Astrocyte of the hippocampus (primary cell): ENCODE measurements at regions not wholly inside any gene's neighbourhood (a gene's known extent, or its start where the extent isn't known, plus 50 kb on each side); places are given as distances from the start of the nearest gene placed in this dataset.

Source experiments
- DNase-seq: peaks from one replicate; pipeline ENCODE4 v3.0.0; 2011; ENCODE audit warnings: low read depth, low spot score

DNA sequence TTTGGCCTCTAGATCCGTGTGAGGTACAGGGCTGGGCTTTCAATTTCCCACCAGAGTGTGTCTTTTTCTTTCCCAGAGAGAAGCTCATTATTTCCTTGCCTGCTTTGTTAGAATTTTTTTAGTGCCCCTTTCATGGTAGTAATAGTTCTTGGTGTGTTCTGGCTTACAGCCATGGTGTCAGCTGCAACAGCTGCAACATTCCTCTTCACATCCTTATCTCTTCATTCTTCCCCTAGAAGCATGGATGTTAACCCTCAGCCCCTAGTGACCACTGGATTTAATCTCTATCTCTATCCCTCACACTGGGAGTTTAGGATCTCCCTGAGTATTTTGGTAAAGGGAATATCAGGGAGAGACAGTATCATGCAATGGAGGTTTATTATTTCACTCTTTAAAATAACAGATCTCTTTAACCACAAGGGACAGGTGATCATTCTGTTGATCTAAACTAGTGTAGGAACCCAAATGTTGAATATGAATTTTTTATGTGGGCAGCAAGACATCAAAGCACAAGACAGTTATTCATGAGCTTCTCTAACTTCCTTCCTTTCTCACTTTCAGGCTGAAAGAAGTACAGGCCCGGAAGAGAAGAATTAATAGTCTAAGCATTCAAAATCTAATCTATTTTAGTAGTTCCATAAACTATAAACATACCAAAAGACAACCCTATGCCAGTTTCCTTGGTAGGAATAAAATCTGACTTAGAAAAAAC is 160.2 kb downstream of the FAM170A start:
- no peak for DNase-seq

GRCh38 chr5:119792161-119792799 is 162.9 kb downstream of the FAM170A start:
- no peak for DNase-seq

DNA sequence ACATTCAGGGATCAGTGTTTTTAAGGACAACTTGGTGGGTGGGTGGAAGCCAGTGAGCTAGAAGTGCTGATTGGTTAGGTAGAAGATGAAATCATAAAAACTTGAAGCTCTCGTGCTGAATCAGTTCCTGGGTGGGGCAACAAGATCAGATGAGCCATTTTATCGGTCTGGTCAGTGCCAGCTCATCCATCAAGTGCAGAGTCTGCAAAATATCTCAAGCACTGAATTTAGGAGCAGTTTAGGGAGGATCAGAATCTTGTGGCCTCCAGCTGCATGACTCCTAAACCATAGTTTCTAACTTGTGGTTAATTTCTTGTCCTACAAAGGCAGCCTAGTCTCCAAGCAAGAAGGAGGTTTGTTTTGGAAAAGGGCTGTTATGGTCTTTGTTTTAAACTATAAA is 166.4 kb downstream of the FAM170A start:
- no peak for DNase-seq

DNA sequence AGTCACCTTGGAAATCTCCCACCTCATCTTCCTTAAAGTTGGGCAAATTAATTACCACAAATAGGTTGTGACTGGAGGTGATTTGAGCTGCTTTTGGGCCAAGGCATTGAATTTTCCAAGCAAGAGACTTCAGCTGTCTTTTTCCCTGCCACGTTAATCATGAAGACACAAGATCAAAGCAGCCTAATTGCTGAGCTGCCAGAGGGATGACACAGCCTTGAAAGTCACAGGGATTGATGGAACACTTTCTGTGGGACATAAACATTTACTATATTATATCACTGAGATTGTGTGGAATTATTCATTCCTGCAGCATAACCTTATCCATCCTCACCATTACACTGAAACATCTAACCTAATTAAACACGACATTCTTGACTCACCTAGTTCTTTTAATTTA is 172.2 kb downstream of the FAM170A start:
- DNase-seq = no peak

- no peak for DNase-seq
Observed at GRCh38 chr5:119808024-119808423, 178.7 kb downstream of the FAM170A start.

DNA sequence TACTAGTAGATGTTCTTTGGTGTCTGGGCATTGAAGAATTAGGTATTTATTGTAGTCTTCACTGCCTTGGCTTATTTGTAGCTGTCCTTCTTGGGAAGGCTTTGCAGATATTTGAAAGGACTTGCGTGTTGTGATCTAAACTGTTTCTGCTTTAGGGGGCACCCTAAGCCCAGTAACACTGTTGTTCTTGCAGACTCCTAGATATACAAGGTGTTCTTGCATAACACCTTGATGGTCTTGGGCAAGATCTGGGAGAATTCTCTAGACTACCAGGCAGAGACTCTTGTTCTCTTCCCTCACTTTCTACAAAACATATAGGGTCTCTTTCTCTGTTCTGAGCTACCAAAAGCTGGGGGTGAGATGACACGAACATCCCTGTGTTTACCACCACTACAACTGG is 179.1 kb downstream of the FAM170A start:
- no peak for DNase-seq

GRCh38 chr5:119810217-119810616 is 180.9 kb downstream of the FAM170A start:
- no peak for DNase-seq

DNA sequence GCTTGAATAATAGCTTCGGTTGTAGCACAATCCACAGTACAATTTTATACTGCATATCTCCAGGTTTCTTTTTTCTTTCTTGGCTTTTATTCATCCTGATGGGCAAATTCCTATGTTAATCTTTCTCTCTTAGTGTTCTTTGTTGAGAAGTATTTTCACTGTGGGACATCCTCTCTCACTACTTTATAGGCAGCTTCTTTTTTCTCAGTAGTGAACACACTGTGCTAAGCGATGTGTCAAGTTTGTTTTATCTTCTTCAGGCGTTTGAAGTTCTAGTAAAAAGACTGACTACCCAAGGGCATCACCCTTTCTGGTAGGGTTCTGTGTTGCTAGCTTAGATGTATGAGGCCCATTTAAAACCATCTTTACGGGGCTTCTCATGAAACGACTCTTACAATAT is 182.1 kb downstream of the FAM170A start:
- no peak for DNase-seq

- DNase-seq = no peak
Observed at GRCh38 chr5:119814655-119815054, 185.3 kb downstream of the FAM170A start.

GRCh38 chr5:119816055-119816454 is 186.7 kb downstream of the FAM170A start:
- DNase-seq = no peak

DNA sequence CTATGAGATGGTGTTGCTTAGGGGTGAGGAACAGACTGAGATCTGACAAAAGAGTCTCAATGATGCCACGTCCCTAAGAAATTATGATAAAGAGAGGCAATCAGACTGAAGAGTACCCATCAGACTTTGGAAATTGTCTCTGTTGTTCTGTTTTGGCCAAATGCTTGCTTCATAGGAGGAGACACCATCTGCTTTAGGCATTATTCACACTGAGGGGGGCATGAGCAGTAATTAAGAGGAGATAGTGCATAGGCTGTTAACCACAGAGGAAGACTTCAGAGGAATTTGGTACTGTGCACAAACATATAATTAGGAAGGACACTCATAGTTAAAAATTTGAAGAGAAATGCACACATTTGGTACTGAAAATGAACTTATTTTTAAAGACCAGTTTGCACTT is 190.7 kb downstream of the FAM170A start:
- no peak for DNase-seq

- no peak for DNase-seq
Observed at GRCh38 chr5:119820608-119821007, 191.2 kb downstream of the FAM170A start.

DNA sequence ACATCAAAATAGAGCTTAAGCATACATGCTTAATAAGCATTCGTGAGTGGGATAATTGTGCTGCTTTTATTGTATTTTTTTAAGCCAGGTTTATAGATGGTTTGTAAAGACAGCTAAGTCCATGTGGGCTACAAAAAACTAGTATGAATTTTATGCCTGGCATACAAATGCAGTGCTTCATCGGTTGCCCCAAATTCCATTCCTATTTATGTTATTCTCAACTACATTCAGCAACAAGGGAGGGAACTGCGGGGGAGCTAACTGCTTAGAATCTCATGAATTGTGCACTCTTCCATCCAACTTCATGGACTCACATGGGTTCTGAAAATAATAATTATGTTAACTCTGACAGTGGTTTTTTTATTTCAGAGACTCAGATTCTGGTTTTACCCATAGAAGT is 199.2 kb downstream of the FAM170A start:
- DNase-seq = peak; percentile 13

GRCh38 chr5:119829341-119829740 is 200.0 kb downstream of the FAM170A start:
- DNase-seq = no peak

GRCh38 chr5:119833176-119833575 is 203.8 kb downstream of the FAM170A start:
- no peak for DNase-seq

DNA sequence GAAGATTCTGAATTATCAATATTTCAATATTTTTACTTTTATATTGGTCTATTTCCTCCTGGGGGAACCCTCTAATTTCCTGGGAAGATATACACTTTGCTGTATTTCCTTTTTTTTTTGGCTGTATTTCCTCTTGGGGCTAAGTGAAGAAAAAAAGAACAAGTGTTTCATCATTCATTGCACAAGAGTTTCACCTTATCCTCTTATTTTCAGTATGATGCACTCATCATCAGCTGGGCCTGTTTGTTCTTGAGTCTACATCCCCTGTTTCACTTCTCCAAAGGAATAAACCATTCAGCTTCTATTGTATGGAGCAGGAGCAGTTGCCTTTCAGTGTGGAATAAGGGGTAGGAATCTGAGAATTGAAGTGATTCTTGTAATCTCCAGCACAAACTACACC is 210.8 kb downstream of the FAM170A start:
- DNase-seq = no peak

GRCh38 chr5:119852140-119852539 is 222.8 kb downstream of the FAM170A start:
- DNase-seq = no peak

GRCh38 chr5:119860463-119860862 is 231.1 kb downstream of the FAM170A start:
- no peak for DNase-seq

- DNase-seq = no peak
Observed at GRCh38 chr5:119862619-119863018, 233.3 kb downstream of the FAM170A start.

DNA sequence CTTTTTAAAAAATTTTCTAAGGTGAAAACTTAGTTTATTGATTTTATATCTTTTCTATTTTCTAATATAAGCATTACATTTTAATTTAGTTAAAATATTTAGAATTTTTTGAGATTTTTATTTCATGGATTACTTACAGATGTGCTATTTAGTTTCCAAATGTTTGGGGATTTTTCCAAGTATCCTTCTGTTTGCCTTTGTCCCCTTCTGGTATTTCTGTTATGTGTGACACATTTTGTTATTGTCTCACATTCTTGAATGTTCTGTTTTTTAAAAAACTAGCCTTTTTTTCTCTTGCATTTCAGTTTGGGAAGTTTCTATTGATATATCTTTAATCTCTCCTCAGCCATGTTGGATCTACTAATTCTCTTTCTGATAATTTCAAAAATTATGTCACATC is 234.9 kb downstream of the FAM170A start:
- DNase-seq = no peak

DNA sequence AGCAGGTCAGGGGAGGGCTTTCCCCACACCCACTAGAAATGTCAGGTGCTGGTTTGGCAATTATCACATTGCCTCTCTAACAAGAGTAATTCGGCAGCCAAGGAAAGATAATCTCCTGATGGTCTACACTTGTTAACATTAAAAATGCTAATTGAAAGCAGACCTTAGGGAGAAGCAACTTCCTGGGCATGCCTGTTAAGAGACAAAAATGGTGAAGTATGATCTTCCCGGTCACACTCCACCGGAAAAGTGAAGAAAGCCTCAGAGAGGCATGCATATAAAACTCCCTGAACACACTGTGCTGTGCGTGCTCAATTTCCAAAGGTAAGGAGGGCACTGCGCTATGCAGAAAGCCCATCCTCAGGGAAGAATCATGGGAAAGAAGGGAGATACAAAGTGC is 244.3 kb downstream of the FAM170A start:
- no peak for DNase-seq

- DNase-seq = no peak
Observed at GRCh38 chr5:119876522-119876921, 247.2 kb downstream of the FAM170A start.

DNA sequence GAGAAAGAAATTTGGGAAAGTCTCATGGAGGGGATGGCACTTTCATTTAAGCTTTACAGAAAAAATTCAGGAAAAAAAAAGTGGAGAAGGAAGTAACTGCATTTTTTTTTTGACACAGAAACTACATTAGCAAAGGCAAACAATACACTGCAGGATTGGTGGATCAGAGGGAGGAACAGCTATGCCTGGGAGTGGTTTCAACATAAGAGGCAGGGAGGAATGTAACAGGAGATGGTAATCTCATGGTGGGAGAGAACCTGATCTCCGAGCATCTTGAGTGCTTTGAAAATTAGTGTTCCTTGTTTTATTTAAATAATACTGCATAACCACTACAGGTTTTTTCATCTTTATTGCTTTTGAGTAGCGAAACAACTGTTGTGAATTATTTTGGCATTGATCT is 249.4 kb downstream of the FAM170A start:
- no peak for DNase-seq

GRCh38 chr5:119879446-119879845 is 250.1 kb downstream of the FAM170A start:
- no peak for DNase-seq
